ENCODE measurements at regions not wholly inside any gene's neighbourhood (a gene's known extent, or its start where the extent isn't known, plus 50 kb on each side); places are given as distances from the start of the nearest gene placed in this dataset.
"Not testable (repeated sequence)": the region's sequence is repeated elsewhere in the genome, so short reads cannot be mapped to it uniquely, and the experiment has no call there.

DNA sequence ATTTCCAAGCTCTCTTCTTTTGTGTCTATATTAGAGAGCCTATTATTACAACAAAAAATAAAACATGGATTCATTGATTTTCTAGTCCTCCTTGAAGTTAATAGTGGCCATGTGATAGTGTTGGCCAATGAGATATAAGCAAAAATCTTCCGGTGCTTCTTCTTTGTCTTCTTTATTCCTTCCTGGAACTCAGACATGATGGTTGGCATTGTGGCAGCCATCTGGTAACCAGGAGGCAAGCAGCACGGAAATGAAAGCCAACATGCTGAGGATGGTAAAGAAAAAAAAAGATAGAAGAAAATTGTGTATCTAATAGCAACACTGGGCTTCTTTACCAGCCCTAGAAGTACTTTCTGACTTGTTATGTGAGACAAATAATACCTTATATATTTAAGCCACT lies 50.8 kb upstream of the SEL1L start:
- no peak for DNase-seq (ENCODE audit: low read depth)

GRCh38 chr14:81589381-81590065 lies 55.9 kb upstream of the SEL1L start:
- DNase-seq (ENCODE audit: low read depth), result no peak

GRCh38 chr14:81591266-81591665 lies 57.6 kb upstream of the SEL1L start:
- DNase-seq (ENCODE audit: low read depth), result no peak

- no peak for DNase-seq (ENCODE audit: low read depth)
Measured at GRCh38 chr14:81594012-81594411, 60.4 kb upstream of the SEL1L start.

DNA sequence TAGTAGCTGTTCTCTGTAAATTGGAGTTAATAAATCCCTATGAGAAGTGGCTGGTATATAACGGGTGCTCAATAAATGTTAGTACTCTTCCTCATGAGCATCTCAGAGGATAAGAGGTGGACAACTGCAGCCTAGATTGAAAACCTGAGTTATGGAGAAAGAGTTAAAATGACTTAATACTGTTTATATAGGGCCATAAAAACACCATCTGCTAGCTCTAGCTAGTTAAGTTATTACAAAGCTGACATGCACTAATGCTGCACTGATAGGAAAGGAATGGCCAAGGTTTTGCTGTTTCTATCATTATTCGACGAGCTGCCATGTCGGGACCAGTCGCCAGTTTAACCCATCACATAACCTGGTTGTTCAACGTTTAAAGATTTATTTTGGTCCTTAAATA lies 72.0 kb upstream of the SEL1L start:
- DNase-seq (ENCODE audit: low read depth), result no peak

DNA sequence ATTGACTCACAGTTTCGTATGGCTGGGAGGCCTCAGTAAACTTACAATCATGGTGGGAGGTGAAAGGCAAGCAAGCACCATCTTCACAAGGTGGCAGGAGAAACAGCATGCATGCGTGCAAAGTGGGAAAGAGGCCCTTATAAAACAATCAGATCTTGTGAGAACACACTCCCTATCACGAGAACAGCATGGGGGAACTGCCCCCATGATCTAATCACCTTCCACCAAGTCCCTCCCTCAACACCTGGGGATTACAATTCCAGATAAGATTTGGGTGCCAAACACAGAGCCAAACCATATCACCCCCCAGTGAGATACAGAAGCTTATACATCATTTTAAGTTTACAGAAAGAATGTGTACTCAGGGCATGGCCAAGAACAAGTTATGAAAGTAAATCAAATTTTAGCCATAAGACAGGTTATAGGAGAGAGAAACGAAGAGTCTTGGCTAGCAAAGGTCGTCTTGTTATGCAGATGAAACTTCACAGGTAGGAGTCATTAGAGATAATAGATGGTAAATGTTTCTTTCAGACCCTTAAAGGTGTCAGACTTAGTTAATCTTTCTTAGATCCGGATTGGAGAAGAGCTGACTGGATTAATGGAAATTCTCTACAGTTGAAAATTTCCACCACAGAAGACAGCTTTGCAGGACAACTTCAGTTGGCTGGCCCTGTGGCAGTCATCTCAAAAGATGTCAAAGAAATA lies 79.8 kb upstream of the SEL1L start:
- DNase-seq (ENCODE audit: low read depth), result no peak

GRCh38 chr14:81614302-81614701 lies 80.6 kb upstream of the SEL1L start:
- DNase-seq (ENCODE audit: low read depth), result not testable (repeated sequence)

- DNase-seq (ENCODE audit: low read depth), result no peak
Measured at GRCh38 chr14:81618695-81619094, 85.0 kb upstream of the SEL1L start.

DNA sequence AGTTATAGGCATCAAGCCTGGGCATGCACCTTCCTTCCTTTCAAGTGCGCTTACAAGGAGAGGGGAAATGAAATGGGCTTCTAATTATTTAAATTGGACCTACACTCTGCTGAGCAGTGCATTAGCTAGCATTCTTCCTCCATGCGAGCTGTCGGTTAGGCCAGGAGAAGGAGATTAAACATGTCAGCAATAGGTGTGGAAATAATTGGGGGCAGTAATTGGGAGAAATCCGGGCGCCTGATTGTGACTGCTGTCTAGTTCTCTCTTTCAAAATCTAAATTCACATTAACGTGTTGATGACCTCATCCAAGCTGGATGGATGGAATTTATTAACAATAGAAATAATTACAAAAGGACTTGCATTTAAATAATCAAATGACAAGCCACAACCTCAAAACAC lies 86.2 kb upstream of the SEL1L start:
- DNase-seq (ENCODE audit: low read depth), result no peak

DNA sequence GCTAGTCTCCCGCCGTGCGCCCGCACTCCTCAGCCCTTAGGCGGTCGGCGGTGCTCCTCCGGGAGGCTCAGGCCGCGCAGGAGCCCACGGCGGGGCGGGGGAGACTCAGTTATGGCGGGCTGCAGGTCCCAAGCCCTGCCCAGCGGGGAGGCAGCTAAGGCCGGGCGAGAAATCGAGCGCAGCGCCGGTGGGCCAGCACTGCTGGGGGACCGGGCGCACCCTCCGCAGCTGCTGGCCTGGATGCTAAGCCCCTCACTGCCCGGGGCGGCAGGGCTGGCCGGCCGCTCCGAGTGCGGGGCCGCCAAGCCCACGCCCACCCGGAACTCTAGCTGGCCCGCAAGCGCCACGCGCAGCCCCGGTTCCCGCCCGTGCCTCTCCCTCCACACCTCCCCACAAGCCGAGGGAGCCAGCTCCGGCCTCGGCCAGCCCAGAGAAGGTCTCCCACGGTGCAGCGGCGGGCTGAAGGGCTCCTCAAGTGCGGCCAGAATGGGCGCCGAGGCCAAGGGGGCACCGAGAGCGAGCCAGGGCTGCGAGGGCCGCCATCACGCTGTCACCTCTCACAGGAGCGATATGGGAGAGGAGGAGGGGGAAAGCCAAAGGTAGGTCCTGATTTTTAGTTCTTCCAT lies 90.2 kb upstream of the SEL1L start:
- DNase-seq (ENCODE audit: low read depth), result not testable (repeated sequence)

GRCh38 chr14:81625343-81625742 lies 91.7 kb upstream of the SEL1L start:
- DNase-seq (ENCODE audit: low read depth), result no peak

DNA sequence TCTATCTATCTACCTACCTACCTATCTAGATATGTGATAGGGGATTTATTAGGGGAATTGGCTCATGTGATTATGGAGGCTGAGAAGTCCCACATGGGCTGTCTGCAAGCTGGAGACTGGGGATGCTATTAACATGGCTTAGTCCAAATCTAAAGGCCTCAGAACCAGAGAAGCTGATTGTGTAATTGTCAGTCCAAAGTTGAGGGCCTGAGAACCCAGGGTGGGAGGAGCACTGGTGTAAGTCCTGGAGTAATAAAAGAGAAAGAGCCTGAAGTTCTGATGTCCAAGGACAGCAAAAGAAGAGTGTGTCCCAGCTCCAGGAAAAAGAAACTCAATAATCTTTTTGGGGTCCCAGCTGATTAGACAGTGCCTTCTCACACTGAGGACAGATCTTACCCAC lies 98.5 kb upstream of the SEL1L start:
- DNase-seq (ENCODE audit: low read depth), result no peak

GRCh38 chr14:81633496-81633895 lies 99.8 kb upstream of the SEL1L start:
- no peak for DNase-seq (ENCODE audit: low read depth)

DNA sequence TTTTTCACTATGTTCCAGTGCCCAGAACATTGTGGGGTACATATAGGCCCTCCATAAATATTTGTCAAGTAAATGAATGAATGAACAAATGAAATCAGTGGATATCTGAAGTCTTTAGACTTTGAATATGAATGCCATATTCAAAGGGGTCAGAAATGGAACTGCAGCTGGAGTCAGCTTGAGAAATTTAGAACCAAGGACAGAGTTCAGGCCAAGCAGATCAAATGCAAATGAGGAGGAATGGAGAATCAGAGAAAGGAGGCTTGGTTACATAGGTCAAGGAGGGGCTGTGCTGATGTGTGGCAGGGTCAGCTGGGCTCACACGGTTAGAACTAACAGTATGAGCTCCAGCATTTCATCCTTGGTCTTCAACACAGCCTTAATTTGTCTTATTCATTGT lies 104.0 kb upstream of the SEL1L start:
- DNase-seq (ENCODE audit: low read depth), result no peak

DNA sequence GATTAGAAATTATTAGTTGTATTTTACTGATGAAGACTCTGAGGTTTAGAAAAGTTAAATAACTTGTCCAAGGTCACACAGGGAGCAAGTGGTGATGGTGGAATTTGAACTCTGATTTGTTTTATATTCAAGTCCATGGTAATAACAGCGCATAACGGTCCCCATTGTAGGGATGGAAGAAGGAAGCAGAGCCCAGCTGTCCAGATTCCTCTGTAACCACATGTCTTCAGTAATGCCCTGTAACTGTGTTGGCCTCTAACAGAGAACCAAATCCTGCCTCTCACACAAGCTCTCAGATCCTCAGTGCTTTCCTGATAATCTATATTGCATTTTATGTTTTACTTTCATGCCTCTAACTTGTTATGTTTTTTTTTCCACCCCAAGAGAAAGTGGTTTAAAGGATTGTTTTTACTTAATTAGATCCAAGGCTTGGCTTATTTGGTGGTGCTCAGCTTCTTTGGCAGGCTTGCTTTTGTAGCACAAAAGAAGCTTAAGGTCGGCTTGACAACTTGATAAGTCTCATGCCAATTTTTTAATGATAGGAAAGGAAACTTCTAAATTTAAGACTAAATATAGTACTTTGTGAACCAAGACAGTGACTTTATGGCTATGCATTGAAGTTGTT lies 105.1 kb upstream of the SEL1L start:
- DNase-seq (ENCODE audit: low read depth), result no peak

DNA sequence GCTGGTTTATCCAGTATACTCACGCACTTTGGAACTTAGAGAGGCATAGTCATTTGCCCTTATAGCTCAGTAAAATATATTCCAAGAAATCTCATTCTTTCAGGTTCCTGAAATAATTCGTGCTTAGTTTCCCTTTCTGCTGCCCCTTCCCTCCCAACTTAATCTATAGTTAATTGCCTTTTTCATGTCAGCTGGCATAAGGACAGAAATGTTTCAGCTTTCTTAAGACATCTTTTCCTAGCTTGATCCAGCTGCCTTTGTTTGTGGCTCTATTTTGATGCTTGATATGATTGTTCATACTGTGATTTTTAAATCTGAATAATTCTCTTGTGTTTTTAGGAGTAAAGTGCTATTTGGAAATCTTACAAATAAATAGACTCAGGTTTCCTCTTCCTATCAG lies 120.0 kb upstream of the SEL1L start:
- no peak for DNase-seq (ENCODE audit: low read depth)

DNA sequence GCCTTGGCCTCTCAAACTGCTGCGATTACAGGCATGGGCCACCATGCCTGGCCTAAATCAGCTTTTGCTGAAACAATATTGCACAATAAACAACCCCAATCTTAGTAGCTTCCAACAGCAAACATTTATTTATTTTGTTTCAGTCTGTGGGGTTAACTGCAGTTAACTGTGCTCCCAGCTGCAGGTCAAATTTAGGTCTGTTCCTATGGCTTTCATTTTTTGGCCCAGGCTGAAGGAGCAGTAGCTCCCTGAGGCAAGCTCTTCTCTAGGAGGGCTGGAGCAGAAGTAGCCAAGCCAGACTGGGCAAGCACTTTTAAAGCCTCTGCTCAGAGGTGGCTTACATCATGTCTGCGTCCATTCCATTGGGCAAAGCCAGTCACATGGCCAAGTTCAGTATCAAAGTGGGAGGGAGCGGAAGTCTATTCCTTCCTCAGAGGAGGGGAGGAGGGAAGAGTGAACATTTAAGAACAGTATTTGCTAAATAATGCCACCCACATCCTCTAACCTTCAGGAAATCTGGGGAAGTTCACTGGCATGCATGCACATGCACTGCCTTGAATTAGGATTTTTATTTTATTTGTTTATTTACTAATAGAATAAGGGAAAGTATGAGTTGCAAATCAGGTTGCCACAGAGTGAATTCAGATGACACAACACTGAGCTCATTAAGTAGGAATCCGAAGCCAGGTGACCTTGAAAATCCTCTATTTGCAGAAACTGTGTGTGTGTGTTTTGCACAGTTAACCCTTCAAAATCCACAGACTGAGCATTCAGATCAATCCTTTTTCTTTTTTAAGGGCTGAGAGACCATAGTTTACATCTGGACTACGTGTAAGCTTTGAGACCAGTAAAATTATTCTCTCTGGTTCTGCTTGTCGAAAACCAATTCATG lies 122.0 kb upstream of the SEL1L start:
- no peak for DNase-seq (ENCODE audit: low read depth)

DNA sequence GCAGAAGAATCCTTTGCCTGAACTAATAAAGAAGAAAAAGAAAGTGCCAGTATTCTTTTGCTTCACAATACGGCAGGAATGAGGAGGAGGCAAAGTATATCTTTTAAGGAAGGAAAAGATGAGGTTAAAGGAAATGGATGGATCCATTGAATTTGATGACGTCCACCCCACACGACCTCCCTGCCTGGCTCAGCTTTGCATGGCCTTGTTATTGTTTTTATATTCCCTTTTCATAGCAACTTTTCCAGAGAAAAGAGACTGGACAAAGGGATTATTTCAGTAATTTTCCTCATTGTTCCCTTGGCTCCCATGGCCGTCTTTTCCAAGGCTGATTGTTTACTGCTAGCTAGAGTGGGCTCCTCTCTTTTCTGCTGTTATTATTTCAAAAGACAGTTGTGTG lies 123.2 kb upstream of the SEL1L start:
- no peak for DNase-seq (ENCODE audit: low read depth)

- DNase-seq (ENCODE audit: low read depth), result no peak
Measured at GRCh38 chr14:81662066-81662465, 128.4 kb upstream of the SEL1L start.

- DNase-seq (ENCODE audit: low read depth), result no peak
Measured at GRCh38 chr14:81662570-81663197, 129.0 kb upstream of the SEL1L start.

- no peak for DNase-seq (ENCODE audit: low read depth)
Measured at GRCh38 chr14:81668626-81669274, 135.1 kb upstream of the SEL1L start.

Data from HS-27A (cell line).